H1 (cell line): ENCODE measurements at regions not wholly inside any gene's neighbourhood (a gene's known extent, or its start where the extent isn't known, plus 50 kb on each side); places are given as distances from the start of the nearest gene placed in this dataset.

Experiments
- CTCF ChIA-PET: fragments of 300-600 bp; sonication (Branson Sonifier 250); formaldehyde crosslinking; loops from one replicate; lab custom pipeline; 2021; ENCODE audit not compliant: partially characterized antibody; lab: Charles Lee
- POLR2A ChIA-PET: fragments of 300-600 bp; sonication (Branson Sonifier 250); formaldehyde crosslinking; loops from one replicate; lab custom pipeline; 2021; ENCODE audit warnings: inconsistent platforms; ENCODE audit not compliant: partially characterized antibody; lab: Charles Lee
- DNase-seq, 2 experiments: peaks; one replicate each; pipeline versions ENCODE4 v3.0.0 to v3.0.0-alpha.2; 2010 to 2022; ENCODE audit warnings: low spot score in 2 of 2, low read depth in 1 of 2, mixed read lengths in 1 of 2
- FAIRE-seq: peaks from 2 replicates; lab custom pipeline; 2011; peaks lifted over from hg19 to GRCh38; lab: Jason Lieb, UNC
- H2AFZ ChIP-seq: 2 replicates; pipeline ENCODE4 v1.8.1; 2012; ENCODE audit warnings: low read length, inconsistent platforms
- H2AK5ac ChIP-seq: 2 replicates; pipeline ENCODE4 v1.6.1; 2013; ENCODE audit warnings: low read depth, low read length
- H2BK120ac ChIP-seq: replicated peaks from 2 replicates; pipeline ENCODE3; 2013; ENCODE audit warnings: low read depth, low read length, inconsistent platforms
- H2BK12ac ChIP-seq: 2 replicates; pipeline ENCODE4 v1.6.1; 2013; ENCODE audit warnings: low read depth, low read length
- H2BK15ac ChIP-seq: 2 replicates; pipeline ENCODE4 v1.6.1; 2013; ENCODE audit warnings: low read length
- H2BK20ac ChIP-seq: 2 replicates; pipeline ENCODE4 v1.6.1; 2013; ENCODE audit warnings: low read length
- H2BK5ac ChIP-seq: 2 replicates; pipeline ENCODE4 v1.6.1; 2013; ENCODE audit warnings: low read depth, low read length
- H3K14ac ChIP-seq: 2 replicates; pipeline ENCODE4 v1.6.1; 2013; ENCODE audit warnings: inconsistent platforms; ENCODE audit not compliant: insufficient read length
- H3K18ac ChIP-seq: 2 replicates; pipeline ENCODE4 v1.6.1; 2013; ENCODE audit warnings: low read length; ENCODE audit errors: extremely low read depth
- H3K23ac ChIP-seq: 2 replicates; pipeline ENCODE4 v1.6.1; 2013; ENCODE audit warnings: inconsistent platforms; ENCODE audit not compliant: insufficient read length
- H3K23me2 ChIP-seq: 2 replicates; pipeline ENCODE4 v1.6.1; 2013; ENCODE audit warnings: low read depth, low read length
- H3K27ac ChIP-seq: 2 replicates; pipeline ENCODE4 v1.6.1; 2011; ENCODE audit warnings: low read depth, low read length, inconsistent platforms
- H3K27me3 ChIP-seq, 4 experiments: replicated peaks in 1 of 4; 1 replicate in 1 of 4; 2 replicates in 3 of 4; pipeline versions ENCODE4 v1.6.1 to v1.8.1; 2011 to 2013; ENCODE audit warnings: low read length in 3 of 4, mild to moderate bottlenecking in 3 of 4, inconsistent platforms in 2 of 4, mixed read lengths in 2 of 4, moderate library complexity in 1 of 4; ENCODE audit not compliant: control insufficient read depth in 3 of 4, insufficient read depth in 3 of 4; ENCODE audit errors: extremely low read depth in 1 of 4
- H3K36me3 ChIP-seq, 4 experiments: 2 replicates each; pipeline versions ENCODE4 v1.6.1 to v1.8.1; 2011 to 2013; ENCODE audit warnings: mild to moderate bottlenecking in 4 of 4, low read length in 3 of 4, moderate library complexity in 2 of 4, control low read depth in 1 of 4, inconsistent platforms in 1 of 4; ENCODE audit not compliant: insufficient read depth in 4 of 4, control insufficient read depth in 2 of 4
- H3K4ac ChIP-seq: replicated peaks from 2 replicates; pipeline ENCODE3; 2013; ENCODE audit warnings: low read length, low read depth, mixed read lengths, inconsistent platforms; ENCODE audit not compliant: insufficient read length
- H3K4me1 ChIP-seq, 4 experiments: replicated peaks in 1 of 4; 1 replicate in 1 of 4; 2 replicates in 3 of 4; pipeline versions ENCODE4 v1.6.1 to v1.8.1; 2011 to 2013; ENCODE audit warnings: low read length in 3 of 4, inconsistent platforms in 2 of 4, mixed read lengths in 1 of 4; ENCODE audit not compliant: insufficient read depth in 4 of 4, control insufficient read depth in 3 of 4
- H3K4me2 ChIP-seq, 2 experiments: 2 replicates each; pipeline versions ENCODE4 v1.6.1 to v1.8.1; 2011 to 2013; ENCODE audit warnings: low read depth in 2 of 2, low read length in 2 of 2, control low read depth in 1 of 2, inconsistent platforms in 1 of 2, mild to moderate bottlenecking in 1 of 2; ENCODE audit not compliant: insufficient read depth in 1 of 2
- H3K4me3 ChIP-seq, 4 experiments: fragments of 200-600, 300-600 bp in 1 of 4; sonication (generic), shearing (Covaris generic), sonication (Bioruptor Twin) in 1 of 4; 2 replicates each; pipeline versions ENCODE4 v1.5.1 to v1.8.1; 2011 to 2016; ENCODE audit warnings: low read length in 4 of 4, low read depth in 3 of 4, control low read depth in 2 of 4, inconsistent platforms in 2 of 4, mild to moderate bottlenecking in 2 of 4, mixed read lengths in 1 of 4, moderate library complexity in 1 of 4; ENCODE audit not compliant: insufficient read depth in 2 of 4; ENCODE audit errors: extremely low read depth in 1 of 4
- H3K56ac ChIP-seq: replicated peaks from 2 replicates; pipeline ENCODE3; 2013; ENCODE audit warnings: low read depth, mild to moderate bottlenecking, mixed read lengths, low read length, inconsistent platforms; ENCODE audit not compliant: insufficient read length
- H3K79me1 ChIP-seq: 2 replicates; pipeline ENCODE4 v1.6.1; 2013; ENCODE audit warnings: low read depth, low read length, control low read depth
- H3K79me2 ChIP-seq, 2 experiments: 2 replicates each; pipeline versions ENCODE4 v1.6.1 to v1.8.1; 2012 to 2013; ENCODE audit warnings: low read length in 2 of 2, mild to moderate bottlenecking in 2 of 2, inconsistent platforms in 1 of 2; ENCODE audit not compliant: insufficient read depth in 2 of 2, control insufficient read depth in 1 of 2
- H3K9ac ChIP-seq, 4 experiments: replicated peaks in 1 of 4; 1 replicate in 1 of 4; 2 replicates in 3 of 4; pipeline versions ENCODE4 v1.6.1 to v1.8.1; 2011 to 2013; ENCODE audit warnings: low read depth in 3 of 4, low read length in 3 of 4, control low read depth in 2 of 4, mild to moderate bottlenecking in 2 of 4, moderate library complexity in 2 of 4, inconsistent platforms in 1 of 4; ENCODE audit errors: extremely low read depth in 1 of 4
- H3K9me3 ChIP-seq, 2 experiments: 2 replicates each; pipeline versions ENCODE4 v1.6.1 to v1.8.1; 2012 to 2013; ENCODE audit warnings: mild to moderate bottlenecking in 2 of 2, moderate library complexity in 2 of 2, control low read depth in 1 of 2, inconsistent platforms in 1 of 2, low read depth in 1 of 2, low read length in 1 of 2, mixed read lengths in 1 of 2; ENCODE audit not compliant: insufficient read depth in 2 of 2
- H4K20me1 ChIP-seq, 2 experiments: replicated peaks in 1 of 2; 2 replicates each; pipeline versions ENCODE3 to v1.8.1; 2011 to 2013; ENCODE audit warnings: inconsistent platforms in 2 of 2, low read length in 2 of 2, mild to moderate bottlenecking in 1 of 2; ENCODE audit not compliant: insufficient read depth in 2 of 2, control insufficient read depth in 1 of 2
- H4K5ac ChIP-seq: 2 replicates; pipeline ENCODE4 v1.6.1; 2013; ENCODE audit warnings: low read length, low read depth, mixed read lengths, inconsistent platforms; ENCODE audit not compliant: insufficient read length
- H4K8ac ChIP-seq: 2 replicates; pipeline ENCODE4 v1.8.0; 2013; ENCODE audit warnings: mild to moderate bottlenecking, moderate library complexity, low read length, inconsistent platforms; ENCODE audit not compliant: insufficient read depth; ENCODE audit errors: extremely low read depth
- H4K91ac ChIP-seq: replicated peaks from 2 replicates; pipeline ENCODE3; 2013; ENCODE audit warnings: low read length, mixed read lengths, inconsistent platforms; ENCODE audit not compliant: insufficient read length
- CBX5 ChIP-seq: fragments of 300-800, 300-1000 bp; sonication (generic); IDR thresholded peaks from 2 replicates; pipeline ENCODE4 v1.7.1; 2016; ENCODE audit warnings: antibody characterized with exemption, low read length, low read depth
- JUND ChIP-seq: IDR thresholded peaks from 2 replicates; pipeline ENCODE4 v1.6.1; 2011; ENCODE audit warnings: mild to moderate bottlenecking, improper control_type of control experiment, low read length
- MAFK ChIP-seq: IDR thresholded peaks from 2 replicates; pipeline ENCODE4 v1.6.1; 2012; ENCODE audit warnings: low read depth, mild to moderate bottlenecking, improper control_type of control experiment, low read length
- RXRA ChIP-seq: IDR thresholded peaks from 2 replicates; pipeline ENCODE4 v1.6.1; 2011; ENCODE audit warnings: low read depth, mild to moderate bottlenecking, low read length, moderate library complexity; ENCODE audit not compliant: insufficient read depth
- SRF ChIP-seq: IDR thresholded peaks from 2 replicates; pipeline ENCODE4 v1.6.1; 2011; ENCODE audit warnings: mild to moderate bottlenecking, low read depth, low read length, moderate library complexity
- WGBS, 2 experiments: shearing (Covaris generic) in 1 of 2; methylation state at CpG; one replicate each; pipeline versions ENCODE4 v1.1.6 to v1.1.7; 2013 to 2015; ENCODE audit warnings: low lambda C conversion rate in 2 of 2, mixed read lengths in 2 of 2, inconsistent platforms in 1 of 2, low coverage in 1 of 2, missing lambda C conversion rate in 1 of 2; ENCODE audit not compliant: insufficient replicate concordance in 2 of 2, insufficient coverage in 1 of 2, insufficient read length in 1 of 2; ENCODE audit errors: extremely low coverage in 1 of 2, missing lambda C conversion rate in 1 of 2; 5-methylcytosine and 5-hydroxymethylcytosine counted together

DNA sequence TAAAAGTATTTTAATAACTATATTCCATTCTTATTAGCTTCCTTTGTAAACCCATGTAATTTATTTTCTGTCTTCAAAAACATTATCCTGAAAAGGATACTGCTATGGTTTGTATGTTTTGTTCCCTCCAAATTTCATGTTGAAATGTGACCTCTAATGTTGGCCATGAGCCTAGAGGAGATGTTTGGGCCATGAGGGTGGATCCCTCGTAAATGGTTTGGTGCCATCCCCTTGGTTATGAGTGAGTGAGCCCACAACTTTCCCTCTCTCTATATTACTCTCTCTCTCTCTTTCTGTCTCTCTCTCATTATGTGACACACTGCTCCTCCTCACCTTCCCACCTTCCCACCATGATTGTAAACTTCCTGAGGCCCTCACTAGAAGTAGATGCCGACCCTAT lies 357.7 kb downstream of the MFSD1 start:
- no peak overlapping the region for H3K27ac ChIP-seq
- H3K27me3 ChIP-seq, result no peaks in the 10 kb centered on the region
- CTCF ChIA-PET, result interaction anchor here (0.9 kb wide), 1 partner anchor 135 kb away, joined by 3 read pairs; no protein-coding TSS in a partner anchor
- H3K14ac ChIP-seq, result no peak overlapping the region
- H4K8ac ChIP-seq, result no peak overlapping the region
- no peak overlapping the region for H3K23ac ChIP-seq
- no peak overlapping the region for H2BK120ac ChIP-seq
- H3K79me2 ChIP-seq, result no peaks in the 10 kb centered on the region
- H2BK12ac ChIP-seq, result no peak overlapping the region
- DNase-seq (no peak), FAIRE-seq (no peak)
- no peak overlapping the region for H4K91ac ChIP-seq
- no peak for TF ChIP-seq CBX5
- no peak for TF ChIP-seq MAFK
- no peak for TF ChIP-seq JUND
- TF ChIP-seq RXRA, result no peak
- TF ChIP-seq SRF, result no peak
- H2AK5ac ChIP-seq, result no peak overlapping the region
- H2BK5ac ChIP-seq, result no peak overlapping the region
- H3K23me2 ChIP-seq, result no peaks in the 10 kb centered on the region
- H4K5ac ChIP-seq, result no peak overlapping the region
- no peak overlapping the region for H3K4ac ChIP-seq
- H3K18ac ChIP-seq, result no peak overlapping the region
- WGBS, 2 experiments, result 88% methylated on average over 2 of the region's 2 CpGs; no CpG with 5 or more reads in 1 of the 2 experiments
- no peaks in the 10 kb centered on the region for H3K4me1 ChIP-seq
- H3K36me3 ChIP-seq, result no peaks in the 10 kb centered on the region
- POLR2A ChIA-PET, result no interaction called here
- no peak overlapping the region for H3K9ac ChIP-seq
- no peak overlapping the region for H2BK15ac ChIP-seq
- no peaks in the 10 kb centered on the region for H4K20me1 ChIP-seq
- no peaks in the 10 kb centered on the region for H3K79me1 ChIP-seq
- no peak overlapping the region for H3K4me2 ChIP-seq
- no peaks in the 10 kb centered on the region for H3K9me3 ChIP-seq
- no peak overlapping the region for H2BK20ac ChIP-seq
- no peak overlapping the region for H3K56ac ChIP-seq
- no peak overlapping the region for H3K4me3 ChIP-seq
- H2AFZ ChIP-seq, result no peak overlapping the region
